ENCODE measurements at regions not wholly inside any gene's neighbourhood (a gene's known extent, or its start where the extent isn't known, plus 50 kb on each side); places are given as distances from the start of the nearest gene placed in this dataset.

DNA sequence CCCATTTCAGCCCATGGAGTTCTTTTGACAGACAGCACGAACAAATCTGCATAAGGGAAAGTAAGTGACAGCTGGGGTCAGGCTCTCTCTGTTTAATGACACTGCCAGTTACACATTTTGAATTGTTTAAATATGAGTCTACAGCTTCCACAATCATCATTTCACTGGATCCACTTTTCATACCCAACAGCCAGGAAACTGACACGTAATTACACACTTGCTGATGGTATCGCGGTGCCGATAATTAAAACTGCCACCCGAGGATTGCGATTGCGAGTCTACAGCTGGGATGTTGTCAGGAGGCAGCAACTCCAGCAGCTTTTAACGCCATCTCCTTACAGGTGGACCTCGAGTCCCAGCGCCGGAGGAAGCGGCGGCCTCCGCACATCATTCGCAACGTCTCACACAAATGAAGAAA, 230.8 kb upstream of the MGMT start:
- H3K4me1 Mint-ChIP-seq: no peaks in the 10 kb centered on the region
- CTCF ChIA-PET: no interaction called here
- POLR2A ChIA-PET: no interaction called here

DNA sequence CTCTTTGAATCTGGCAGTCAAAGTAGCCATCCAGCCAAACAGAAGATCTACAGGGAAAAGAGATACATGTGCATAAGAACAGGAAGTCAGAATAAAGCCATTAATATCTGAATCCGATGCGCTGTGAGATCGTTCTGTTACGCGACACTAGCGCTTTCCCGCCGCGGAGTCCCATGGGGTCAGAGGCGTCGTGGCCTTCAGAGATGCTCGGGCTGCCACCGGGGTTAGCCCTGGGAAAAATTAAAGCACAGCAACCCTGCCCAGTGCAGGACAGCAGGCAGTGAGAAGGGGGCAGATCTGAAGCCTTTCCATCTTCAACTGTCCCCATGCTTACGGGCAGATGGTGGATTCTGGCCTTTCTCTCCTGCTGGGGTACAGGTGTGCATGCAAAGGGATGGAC, 225.6 kb upstream of the MGMT start:
- Mint-ChIP-seq H3K27ac (no peak overlapping the region), H3K4me1 (no peaks in the 10 kb centered on the region), H3K4me3 (no peak overlapping the region), H3K27me3 (peaks cover 0 to 6% (median 0%) of the 10 kb centered on the region in 5 donors), H3K9me3 (no peaks in the 10 kb centered on the region), H3K36me3 (no peaks in the 10 kb centered on the region)
- Histone ChIP-seq H3K27ac (ENCODE audit: low read depth, low read length) (no peak overlapping the region), H3K36me3 (ENCODE audit: control insufficient read depth in 2 of 3, insufficient read depth in 3 of 3, low read length in 3 of 3) (no peaks in the 10 kb centered on the region), H3K4me3 (ENCODE audit: low read length) (no peak overlapping the region), H3K4me1 (ENCODE audit: control insufficient read depth in 2 of 2, insufficient read depth in 2 of 2, low read length in 2 of 2) (no peaks in the 10 kb centered on the region), H3K9me3 (ENCODE audit: control insufficient read depth in 2 of 3, low read length in 3 of 3) (no peaks in the 10 kb centered on the region), H3K27me3 (ENCODE audit: control insufficient read depth in 2 of 2, insufficient read depth in 2 of 2, low read length in 2 of 2) (no peaks in the 10 kb centered on the region)
- intact Hi-C loops (cut with micrococcal nuclease): no loop called here
- ChIA-PET POLR2A (no interaction called here), CTCF (no interaction called here)
- DNase-seq (no peak), ATAC-seq (no peak)

More for the DNA sequence above, 230.8 kb upstream of the MGMT start:
- Mint-ChIP-seq H3K27ac (no peak overlapping the region), H3K36me3 (no peaks in the 10 kb centered on the region), H3K4me3 (no peak overlapping the region), H3K9me3 (no peaks in the 10 kb centered on the region), H3K27me3 (peaks cover 0 to 6% (median 0%) of the 10 kb centered on the region in 5 donors)
- no peaks in the 10 kb centered on the region for H3K9me3 ChIP-seq (ENCODE audit: control insufficient read depth in 2 of 3, low read length in 3 of 3)
- no peak overlapping the region for H3K4me3 ChIP-seq (ENCODE audit: low read length)
- no peak for ATAC-seq
- H3K27ac ChIP-seq (ENCODE audit: low read depth, low read length): no peak overlapping the region
- no peaks in the 10 kb centered on the region for H3K36me3 ChIP-seq (ENCODE audit: control insufficient read depth in 2 of 3, insufficient read depth in 3 of 3, low read length in 3 of 3)
- intact Hi-C loops (cut with micrococcal nuclease): no loop called here
- DNase-seq: no peak
- H3K27me3 ChIP-seq (ENCODE audit: control insufficient read depth in 2 of 2, insufficient read depth in 2 of 2, low read length in 2 of 2): no peaks in the 10 kb centered on the region
- no peaks in the 10 kb centered on the region for H3K4me1 ChIP-seq (ENCODE audit: control insufficient read depth in 2 of 2, insufficient read depth in 2 of 2, low read length in 2 of 2)

DNA sequence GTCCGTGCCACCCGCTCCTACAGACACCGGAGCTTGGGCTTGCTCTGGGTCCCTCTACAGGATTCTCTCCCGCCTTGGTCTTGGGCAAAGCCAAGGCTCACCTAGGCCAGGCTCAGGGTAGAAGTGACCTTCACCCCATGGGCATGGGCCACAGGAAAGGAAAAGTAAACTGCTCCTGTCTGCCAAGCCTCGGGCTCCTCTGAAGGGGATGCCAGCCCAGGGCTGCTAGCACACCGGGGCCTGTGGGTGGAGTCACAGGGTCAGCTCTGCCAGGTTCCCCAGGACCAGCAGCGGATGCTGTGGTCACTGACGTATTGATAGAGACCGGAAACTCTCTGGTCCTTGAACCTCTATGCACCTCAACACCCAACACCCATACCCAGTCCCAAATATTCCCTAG, 222.7 kb upstream of the MGMT start:
- POLR2A ChIA-PET: interaction anchor here (0.7 kb wide), 1 partner anchor 429 kb away, joined by 3 read pairs; no protein-coding TSS in a partner anchor

DNA sequence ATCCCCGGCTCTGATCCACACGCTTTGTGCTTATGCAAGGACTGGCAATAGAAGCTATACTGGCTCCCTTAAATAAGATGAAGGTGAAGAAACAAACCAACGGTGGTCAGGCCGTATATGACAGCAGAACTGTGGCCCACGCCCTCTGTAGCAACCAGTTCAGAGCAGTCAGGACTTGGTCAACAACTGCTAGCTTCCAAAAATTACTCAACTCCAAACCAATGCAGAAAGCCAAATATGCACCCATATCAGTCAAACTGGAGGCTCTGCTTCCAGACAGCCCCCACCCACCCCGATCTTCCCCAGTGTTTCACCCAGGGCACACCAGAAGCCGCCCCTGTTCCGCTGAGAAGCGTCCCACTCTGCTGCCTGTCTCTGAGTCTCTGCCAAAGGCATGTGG, 222.3 kb upstream of the MGMT start:
- H3K4me1 Mint-ChIP-seq: no peaks in the 10 kb centered on the region
- ATAC-seq (no peak), DNase-seq (no peak)
- Histone ChIP-seq H3K27me3 (ENCODE audit: control insufficient read depth in 2 of 2, insufficient read depth in 2 of 2, low read length in 2 of 2) (no peaks in the 10 kb centered on the region), H3K9me3 (ENCODE audit: control insufficient read depth in 2 of 3, low read length in 3 of 3) (no peaks in the 10 kb centered on the region), H3K4me1 (ENCODE audit: control insufficient read depth in 2 of 2, insufficient read depth in 2 of 2, low read length in 2 of 2) (no peaks in the 10 kb centered on the region), H3K36me3 (ENCODE audit: control insufficient read depth in 2 of 3, insufficient read depth in 3 of 3, low read length in 3 of 3) (no peaks in the 10 kb centered on the region), H3K4me3 (ENCODE audit: low read length) (no peak overlapping the region), H3K27ac (ENCODE audit: low read depth, low read length) (no peak overlapping the region)
- ChIA-PET POLR2A (no interaction called here), CTCF (no interaction called here)
- H3K27me3 Mint-ChIP-seq: peaks cover 0 to 5% (median 0%) of the 10 kb centered on the region in 5 donors
- intact Hi-C loops (cut with micrococcal nuclease): no loop called here
- H3K27ac Mint-ChIP-seq: no peak overlapping the region
- H3K4me3 Mint-ChIP-seq: no peak overlapping the region
- no peaks in the 10 kb centered on the region for H3K36me3 Mint-ChIP-seq
- no peaks in the 10 kb centered on the region for H3K9me3 Mint-ChIP-seq

More for the DNA sequence above, 222.7 kb upstream of the MGMT start:
- no peak overlapping the region for H3K4me3 Mint-ChIP-seq
- H3K9me3 Mint-ChIP-seq: no peaks in the 10 kb centered on the region
- ATAC-seq: no peak
- Histone ChIP-seq H3K36me3 (ENCODE audit: control insufficient read depth in 2 of 3, insufficient read depth in 3 of 3, low read length in 3 of 3) (no peaks in the 10 kb centered on the region), H3K4me1 (ENCODE audit: control insufficient read depth in 2 of 2, insufficient read depth in 2 of 2, low read length in 2 of 2) (no peaks in the 10 kb centered on the region), H3K4me3 (ENCODE audit: low read length) (no peak overlapping the region), H3K9me3 (ENCODE audit: control insufficient read depth in 2 of 3, low read length in 3 of 3) (no peaks in the 10 kb centered on the region), H3K27me3 (ENCODE audit: control insufficient read depth in 2 of 2, insufficient read depth in 2 of 2, low read length in 2 of 2) (no peaks in the 10 kb centered on the region), H3K27ac (ENCODE audit: low read depth, low read length) (no peak overlapping the region)
- no peaks in the 10 kb centered on the region for H3K36me3 Mint-ChIP-seq
- H3K4me1 Mint-ChIP-seq: no peaks in the 10 kb centered on the region
- H3K27me3 Mint-ChIP-seq: peaks cover 0 to 5% (median 0%) of the 10 kb centered on the region in 5 donors
- CTCF ChIA-PET: no interaction called here
- intact Hi-C loops (cut with micrococcal nuclease): no loop called here
- no peak for DNase-seq
- no peak overlapping the region for H3K27ac Mint-ChIP-seq

DNA sequence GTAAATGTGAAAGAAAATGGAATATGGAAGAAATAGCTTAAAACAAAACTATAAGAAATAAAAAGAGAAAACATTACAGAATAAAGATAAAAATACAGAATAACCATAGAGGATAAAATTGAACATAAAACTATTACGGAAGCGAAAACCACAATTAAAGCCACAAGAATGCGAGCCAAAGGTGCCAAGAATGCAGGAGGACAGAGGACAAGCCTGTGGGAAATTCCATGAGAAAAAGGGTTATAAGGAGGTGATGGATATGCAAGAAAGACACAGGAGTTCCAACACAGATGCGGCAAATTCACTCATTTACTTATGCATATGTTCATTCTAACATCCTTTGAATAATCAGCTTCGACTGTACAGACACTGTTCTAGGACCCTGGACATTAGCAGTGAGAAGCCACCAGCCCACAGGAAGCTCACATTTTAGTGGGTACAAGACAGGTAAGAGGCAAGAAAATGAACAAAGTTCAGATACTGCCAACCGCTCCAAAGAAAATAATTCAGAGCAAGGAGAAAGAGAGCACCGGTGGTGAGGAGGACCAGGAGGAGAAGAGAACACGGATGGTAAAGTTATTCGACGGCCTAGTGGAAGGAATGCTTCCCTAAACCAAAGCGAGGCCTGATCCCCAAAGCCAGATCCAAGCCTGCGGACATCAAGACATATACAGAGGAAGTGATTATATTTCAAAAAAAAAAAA, 213.7 kb upstream of the MGMT start:
- Mint-ChIP-seq H3K27me3 (peaks cover 0 to 16% (median 7%) of the 10 kb centered on the region in 5 donors), H3K36me3 (peaks cover 0 to 9% (median 0%) of the 10 kb centered on the region in 5 donors), H3K9me3 (peaks cover 0 to 12% (median 2%) of the 10 kb centered on the region in 11 donors), H3K4me3 (no peak overlapping the region), H3K4me1 (peaks cover 0 to 1% (median 0%) of the 10 kb centered on the region in 7 donors), H3K27ac (no peak overlapping the region)
- Histone ChIP-seq H3K36me3 (ENCODE audit: control insufficient read depth in 2 of 3, insufficient read depth in 3 of 3, low read length in 3 of 3) (no peaks in the 10 kb centered on the region), H3K4me3 (ENCODE audit: low read length) (no peak overlapping the region), H3K27me3 (ENCODE audit: control insufficient read depth in 2 of 2, insufficient read depth in 2 of 2, low read length in 2 of 2) (peaks cover 0 to 3% of the 10 kb centered on the region in 2 donors), H3K9me3 (ENCODE audit: control insufficient read depth in 2 of 3, low read length in 3 of 3) (no peaks in the 10 kb centered on the region), H3K4me1 (ENCODE audit: control insufficient read depth in 2 of 2, insufficient read depth in 2 of 2, low read length in 2 of 2) (no peaks in the 10 kb centered on the region), H3K27ac (ENCODE audit: low read depth, low read length) (no peak overlapping the region)
- intact Hi-C loops (cut with micrococcal nuclease): no loop called here
- ChIA-PET CTCF (no interaction called here), POLR2A (no interaction called here)
- DNase-seq (no peak), ATAC-seq (no peak)

DNA sequence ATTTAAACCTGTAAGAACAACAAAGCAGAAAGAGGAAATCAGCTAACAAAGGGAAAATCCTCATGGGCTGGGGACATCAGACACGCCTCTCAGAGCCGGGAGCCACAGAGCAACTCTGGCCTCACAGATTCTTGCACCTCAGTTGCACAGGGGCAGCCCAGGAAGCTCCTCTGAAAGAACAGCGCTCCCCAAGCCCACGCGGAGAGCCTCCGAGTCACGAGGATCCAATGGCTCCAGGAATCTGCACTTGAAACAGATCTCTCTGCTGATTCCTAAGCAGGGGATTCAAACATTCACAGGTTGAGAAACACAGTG, 213.2 kb upstream of the MGMT start:
- Mint-ChIP-seq H3K9me3 (peaks cover 0 to 12% (median 2%) of the 10 kb centered on the region in 11 donors), H3K27ac (no peak overlapping the region), H3K4me3 (no peak overlapping the region), H3K27me3 (peaks cover 0 to 16% (median 8%) of the 10 kb centered on the region in 5 donors), H3K4me1 (peaks cover 0 to 1% (median 0%) of the 10 kb centered on the region in 7 donors), H3K36me3 (peaks cover 0 to 9% (median 0%) of the 10 kb centered on the region in 5 donors)
- no peak overlapping the region for H3K27ac ChIP-seq (ENCODE audit: low read depth, low read length)
- H3K36me3 ChIP-seq (ENCODE audit: control insufficient read depth in 2 of 3, insufficient read depth in 3 of 3, low read length in 3 of 3): no peaks in the 10 kb centered on the region
- DNase-seq (no peak), ATAC-seq (no peak)
- CTCF ChIA-PET: no interaction called here
- no peak overlapping the region for H3K4me3 ChIP-seq (ENCODE audit: low read length)
- POLR2A ChIA-PET: no interaction called here
- no peaks in the 10 kb centered on the region for H3K9me3 ChIP-seq (ENCODE audit: control insufficient read depth in 2 of 3, low read length in 3 of 3)
- intact Hi-C loops (cut with micrococcal nuclease): no loop called here
- H3K27me3 ChIP-seq (ENCODE audit: control insufficient read depth in 2 of 2, insufficient read depth in 2 of 2, low read length in 2 of 2): peaks cover 0 to 3% of the 10 kb centered on the region in 2 donors
- no peaks in the 10 kb centered on the region for H3K4me1 ChIP-seq (ENCODE audit: control insufficient read depth in 2 of 2, insufficient read depth in 2 of 2, low read length in 2 of 2)

DNA sequence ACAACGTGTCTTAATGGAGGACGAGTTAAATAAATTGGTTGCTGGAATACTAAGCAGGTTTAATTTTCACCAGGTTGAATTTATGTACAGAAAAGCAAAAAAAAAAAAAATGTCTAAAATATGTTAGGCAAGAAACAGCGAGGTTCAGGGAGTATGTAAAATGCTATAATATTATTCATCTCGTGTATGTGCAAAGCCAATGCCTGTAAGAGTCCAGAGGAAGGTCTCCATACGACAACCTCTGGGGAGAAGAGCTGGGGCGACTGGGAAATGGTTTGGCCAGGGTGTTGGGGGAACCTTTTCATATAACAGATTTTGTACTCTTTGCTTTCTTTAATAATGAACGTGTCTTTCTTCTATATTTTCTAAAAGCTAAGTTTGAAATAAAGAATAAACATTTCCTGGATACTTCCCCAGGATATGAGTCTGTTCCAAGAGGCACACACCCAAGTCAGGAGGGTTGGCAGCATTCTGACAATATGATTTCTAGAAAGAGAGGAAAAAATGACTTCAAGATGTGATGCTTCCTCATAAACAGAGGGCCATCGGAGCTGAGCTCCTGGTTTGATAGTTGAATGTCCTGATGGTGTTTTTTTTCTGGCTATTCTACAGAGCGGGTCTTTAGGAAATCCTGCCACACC, 208.6 kb upstream of the MGMT start:
- H3K4me3 ChIP-seq (ENCODE audit: low read length): no peak overlapping the region
- H3K27me3 ChIP-seq (ENCODE audit: control insufficient read depth in 2 of 2, insufficient read depth in 2 of 2, low read length in 2 of 2): peaks cover 0 to 3% of the 10 kb centered on the region in 2 donors
- Mint-ChIP-seq H3K9me3 (no peaks in the 10 kb centered on the region), H3K27ac (no peak overlapping the region), H3K4me1 (peaks cover 0 to 1% (median 0%) of the 10 kb centered on the region in 7 donors), H3K4me3 (no peak overlapping the region), H3K27me3 (peaks cover 0 to 8% (median 2%) of the 10 kb centered on the region in 5 donors), H3K36me3 (no peaks in the 10 kb centered on the region)
- ChIA-PET POLR2A (no interaction called here), CTCF (no interaction called here)
- intact Hi-C loops (cut with micrococcal nuclease): no loop called here
- H3K27ac ChIP-seq (ENCODE audit: low read depth, low read length): no peak overlapping the region
- no peaks in the 10 kb centered on the region for H3K4me1 ChIP-seq (ENCODE audit: control insufficient read depth in 2 of 2, insufficient read depth in 2 of 2, low read length in 2 of 2)
- H3K9me3 ChIP-seq (ENCODE audit: control insufficient read depth in 2 of 3, low read length in 3 of 3): no peaks in the 10 kb centered on the region
- no peak for ATAC-seq
- DNase-seq: no peak
- H3K36me3 ChIP-seq (ENCODE audit: control insufficient read depth in 2 of 3, insufficient read depth in 3 of 3, low read length in 3 of 3): no peaks in the 10 kb centered on the region
